Skin of body (tissue), 1 donor: ENCODE measurements at regions not wholly inside any gene's neighbourhood (a gene's known extent, or its start where the extent isn't known, plus 50 kb on each side); places are given as distances from the start of the nearest gene placed in this dataset.

Experiments
- DNase-seq: peaks from one replicate; lab custom pipeline; 2025; lab: John Stamatoyannopoulos, UW

DNA sequence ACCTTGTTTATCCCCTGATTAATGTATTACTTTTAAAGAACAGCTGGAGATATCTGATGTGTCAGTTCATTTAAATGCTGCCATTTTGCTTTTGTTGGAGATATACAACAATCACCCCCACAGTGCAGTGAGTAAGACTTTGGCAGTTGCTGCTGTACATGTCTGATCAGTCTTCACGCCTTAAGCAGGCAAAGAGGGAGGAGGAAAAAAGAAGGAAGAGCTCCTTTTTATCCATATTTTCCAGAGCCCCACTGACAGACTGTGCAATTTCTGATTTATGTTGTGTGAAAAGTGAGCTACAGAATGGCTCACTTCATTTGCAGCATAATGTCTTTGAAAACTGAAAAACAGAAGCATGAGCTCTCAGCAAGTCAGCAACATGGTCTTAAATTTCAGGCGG lies 319.7 kb upstream of the LRIG3 start:
- DNase-seq: no peak

DNA sequence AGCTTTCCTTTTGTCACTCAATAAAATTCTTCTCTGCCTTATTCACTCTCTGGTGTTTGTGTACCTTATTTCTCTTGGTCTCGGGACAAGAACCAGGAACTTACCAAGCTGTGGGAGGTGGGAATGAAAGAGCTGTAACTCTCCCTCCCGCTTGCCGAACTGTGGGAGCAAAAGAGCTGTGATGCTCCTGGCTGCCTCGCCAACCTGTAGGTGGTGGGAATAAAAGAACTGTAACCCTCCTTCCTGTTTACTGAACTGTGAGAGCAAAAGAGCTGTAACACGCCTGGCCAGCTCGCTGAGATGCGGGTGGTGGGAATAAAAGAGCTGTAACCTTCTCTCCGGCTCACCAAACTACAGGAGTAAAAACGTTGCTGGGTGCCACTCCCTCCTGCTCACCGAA lies 314.1 kb upstream of the LRIG3 start:
- DNase-seq: no peak

DNA sequence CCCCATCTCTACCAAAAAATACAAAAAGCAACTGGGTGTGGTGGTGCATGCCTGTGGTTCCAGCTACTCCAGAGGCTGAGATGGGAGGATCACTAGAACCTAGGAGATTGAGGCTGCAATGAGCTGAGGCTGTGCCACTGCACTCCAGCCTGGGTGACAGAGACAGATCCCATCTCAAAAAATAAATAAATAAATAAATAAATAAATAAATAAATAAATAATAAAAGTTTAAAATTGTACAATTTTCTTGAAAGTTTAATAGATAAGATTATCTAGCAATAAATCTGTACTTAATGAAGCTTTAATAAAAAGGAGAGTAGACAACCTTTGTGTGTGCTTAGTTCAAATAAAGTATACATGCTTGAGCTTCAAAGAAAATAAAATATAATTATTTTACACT lies 310.0 kb upstream of the LRIG3 start:
- no peak for DNase-seq

DNA sequence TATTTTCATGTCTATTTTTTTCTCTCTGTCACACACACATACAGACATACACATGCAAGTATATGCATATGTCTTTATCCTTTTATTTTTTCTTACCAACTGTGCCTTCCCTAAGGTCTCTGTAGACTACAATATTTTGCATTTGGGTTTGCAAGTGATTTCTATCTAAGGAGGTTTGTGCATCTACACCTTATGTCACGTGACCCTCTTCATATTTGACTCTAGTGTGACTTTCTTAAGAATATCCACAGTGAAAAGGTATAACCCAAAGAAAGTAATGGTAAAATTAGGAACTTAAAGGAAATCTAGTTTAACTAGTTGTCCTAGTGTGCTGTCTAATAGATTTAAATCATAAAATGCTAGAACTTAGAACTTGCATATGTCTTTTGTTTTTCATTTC lies 298.8 kb upstream of the LRIG3 start:
- DNase-seq: no peak

DNA sequence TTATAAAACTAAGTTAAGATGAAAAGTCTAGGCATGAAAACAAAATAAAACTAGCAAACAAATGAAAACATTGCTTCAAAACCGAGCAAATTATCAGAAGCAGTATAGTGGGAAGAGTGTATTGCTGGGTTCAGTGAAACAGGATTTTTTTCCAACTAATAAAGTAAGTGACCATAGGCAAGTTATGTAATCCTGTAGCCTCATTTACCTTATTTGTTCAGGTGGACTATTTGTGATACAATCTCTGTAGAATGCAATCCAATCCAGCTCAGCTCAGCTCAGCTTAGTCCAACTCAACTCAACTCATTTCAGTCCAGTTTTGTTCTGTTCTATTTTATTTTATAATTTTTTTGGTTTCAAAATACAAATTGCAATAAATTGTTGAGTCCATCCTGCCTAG lies 276.7 kb upstream of the LRIG3 start:
- DNase-seq: no peak

- no peak for DNase-seq
These were observed 274.5 kb upstream of the LRIG3 start for GRCh38 chr12:59194794-59195193.

DNA sequence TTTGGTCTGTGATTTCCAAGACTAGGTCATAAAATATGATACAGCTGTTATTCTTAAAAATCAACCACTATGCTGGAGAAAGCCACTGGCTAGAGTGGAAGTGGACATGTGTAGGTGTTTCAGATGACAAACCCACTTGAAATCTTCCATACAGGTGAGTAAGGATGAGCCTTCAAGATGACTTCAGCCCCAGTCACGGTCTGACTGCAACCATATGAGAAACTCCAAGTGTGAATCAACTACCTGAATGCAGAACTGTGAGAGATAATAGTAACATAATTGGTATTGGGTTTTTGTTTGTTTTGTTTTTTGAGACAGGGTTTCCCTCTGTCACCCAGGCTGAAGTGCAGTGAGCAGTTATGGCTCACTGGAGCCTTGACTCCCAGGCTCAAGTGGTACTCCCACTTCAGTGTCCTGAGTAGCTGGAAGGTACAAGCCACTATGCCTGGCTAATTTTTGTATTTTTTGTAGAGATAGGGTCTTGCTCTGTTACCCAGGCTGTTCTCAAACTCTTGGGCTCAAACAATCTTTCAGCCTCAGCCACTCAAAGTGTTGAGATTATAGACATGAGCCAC lies 273.3 kb upstream of the LRIG3 start:
- no peak for DNase-seq

DNA sequence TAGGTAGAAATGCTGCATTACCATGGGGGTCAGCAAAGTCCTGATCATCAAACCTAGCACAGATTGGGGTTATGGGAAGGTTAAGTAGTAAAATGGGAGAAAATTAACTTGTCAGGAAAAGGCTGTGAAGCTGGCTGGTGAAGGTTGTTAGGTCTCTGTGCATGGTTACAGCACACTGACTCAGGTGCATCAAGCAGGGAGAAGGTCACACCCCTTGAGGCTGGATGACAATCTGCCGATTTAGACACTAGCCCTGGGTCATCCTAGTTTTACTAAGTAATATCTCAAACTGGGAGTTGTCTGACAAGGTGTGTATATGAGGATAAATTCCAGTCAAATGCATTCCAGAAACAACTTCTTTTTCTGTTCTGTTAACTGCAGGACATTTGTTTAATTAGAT lies 271.1 kb upstream of the LRIG3 start:
- no peak for DNase-seq

- no peak for DNase-seq
These were observed 266.1 kb upstream of the LRIG3 start for GRCh38 chr12:59186451-59186850.

DNA sequence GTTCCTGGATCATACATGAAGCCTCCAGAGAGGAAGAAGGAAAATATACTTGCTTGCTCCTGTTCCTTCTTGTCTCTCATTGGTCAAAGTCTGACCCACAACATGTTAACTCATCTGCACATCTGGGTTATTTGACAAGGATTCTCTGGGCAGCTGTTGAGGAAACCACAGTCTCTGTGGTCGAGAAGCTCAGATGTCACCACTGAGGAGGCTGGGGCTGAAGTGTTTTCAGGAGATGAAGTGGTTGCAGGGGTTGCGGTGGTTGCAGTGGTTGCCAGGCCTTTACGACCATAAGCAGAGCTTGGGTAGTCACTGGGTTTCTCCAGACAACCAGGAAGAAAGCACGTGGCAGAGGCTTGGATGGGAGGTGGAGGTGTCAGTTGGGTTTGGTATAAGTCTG lies 265.0 kb upstream of the LRIG3 start:
- no peak for DNase-seq

DNA sequence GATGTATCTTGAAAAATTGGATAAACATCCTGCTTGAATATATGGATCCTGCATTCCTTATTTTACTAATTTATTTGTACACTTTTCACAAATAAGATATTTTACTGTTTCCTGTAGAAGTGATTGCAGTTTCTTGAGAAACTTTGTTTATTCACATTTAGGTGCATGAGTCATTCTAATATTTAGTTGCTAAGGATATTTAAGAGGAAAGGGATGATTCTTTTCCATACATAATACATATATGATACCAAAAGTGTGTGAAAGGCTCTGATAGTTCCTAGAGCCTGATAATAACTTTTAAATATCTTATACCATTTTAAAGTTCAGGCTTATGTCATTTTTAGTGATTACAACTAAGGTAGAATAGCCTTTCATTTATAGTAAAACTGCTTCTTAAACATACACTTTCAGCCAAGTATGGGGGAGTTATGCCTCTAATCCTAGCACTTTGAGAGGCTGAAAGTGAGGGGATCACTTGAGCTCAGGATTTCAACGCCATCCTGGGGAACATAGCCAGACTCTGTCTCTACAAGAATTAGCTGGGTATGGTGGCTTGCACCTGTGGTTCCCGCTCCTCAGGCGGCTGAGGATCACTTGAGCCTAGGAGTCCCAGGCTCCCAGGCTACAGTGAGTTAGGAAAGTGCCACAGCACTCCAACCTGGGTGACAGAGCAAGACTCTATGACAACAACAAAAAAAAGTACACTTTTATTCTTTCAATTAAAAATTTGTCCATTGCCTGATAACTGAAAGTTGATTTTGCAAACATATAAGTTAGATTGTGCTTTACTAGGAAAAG lies 262.6 kb upstream of the LRIG3 start:
- no peak for DNase-seq

DNA sequence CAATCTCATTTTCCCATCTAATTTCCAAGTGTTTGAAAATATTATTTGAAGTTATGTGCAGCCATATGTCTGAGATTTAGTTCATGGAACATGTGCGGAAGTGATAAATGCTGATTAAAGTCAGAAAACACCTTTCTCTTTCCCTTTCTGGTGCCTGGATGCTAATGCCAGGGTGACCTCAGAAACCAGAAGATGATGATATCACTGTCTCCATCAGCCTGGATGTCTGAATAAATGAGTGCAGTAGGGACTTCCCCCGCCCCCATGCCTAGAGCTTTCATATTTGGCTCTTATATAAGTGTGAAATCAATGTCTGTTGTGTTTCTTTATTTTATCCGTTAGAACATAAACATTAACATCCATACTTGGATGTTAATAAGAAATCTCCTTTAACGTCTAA lies 261.9 kb upstream of the LRIG3 start:
- no peak for DNase-seq

GRCh38 chr12:59181196-59181777 lies 261.0 kb upstream of the LRIG3 start:
- DNase-seq: no peak

GRCh38 chr12:59179231-59179630 lies 258.9 kb upstream of the LRIG3 start:
- no peak for DNase-seq

GRCh38 chr12:59173695-59174094 lies 253.4 kb upstream of the LRIG3 start:
- DNase-seq: no peak

DNA sequence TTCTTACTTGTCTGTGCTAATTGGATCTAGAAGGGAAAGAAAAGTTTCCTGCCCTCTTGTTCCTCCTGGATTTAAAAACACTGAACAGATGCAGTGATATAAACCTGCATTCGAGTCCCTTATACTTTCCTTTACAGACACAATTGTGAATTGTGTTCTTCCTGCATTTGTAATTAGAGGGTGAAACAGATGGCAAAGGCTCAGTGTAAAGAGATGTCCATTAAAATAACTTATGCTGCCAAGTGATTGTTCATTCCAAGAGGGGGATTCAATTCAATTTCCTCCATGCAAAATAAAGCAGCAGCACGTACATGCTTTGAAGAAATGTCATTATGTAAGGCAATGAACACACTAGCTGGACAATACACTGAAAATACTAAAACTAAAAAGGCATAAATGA lies 248.3 kb upstream of the LRIG3 start:
- DNase-seq: peak; percentile 12

GRCh38 chr12:59166457-59166856 lies 246.2 kb upstream of the LRIG3 start:
- no peak for DNase-seq

DNA sequence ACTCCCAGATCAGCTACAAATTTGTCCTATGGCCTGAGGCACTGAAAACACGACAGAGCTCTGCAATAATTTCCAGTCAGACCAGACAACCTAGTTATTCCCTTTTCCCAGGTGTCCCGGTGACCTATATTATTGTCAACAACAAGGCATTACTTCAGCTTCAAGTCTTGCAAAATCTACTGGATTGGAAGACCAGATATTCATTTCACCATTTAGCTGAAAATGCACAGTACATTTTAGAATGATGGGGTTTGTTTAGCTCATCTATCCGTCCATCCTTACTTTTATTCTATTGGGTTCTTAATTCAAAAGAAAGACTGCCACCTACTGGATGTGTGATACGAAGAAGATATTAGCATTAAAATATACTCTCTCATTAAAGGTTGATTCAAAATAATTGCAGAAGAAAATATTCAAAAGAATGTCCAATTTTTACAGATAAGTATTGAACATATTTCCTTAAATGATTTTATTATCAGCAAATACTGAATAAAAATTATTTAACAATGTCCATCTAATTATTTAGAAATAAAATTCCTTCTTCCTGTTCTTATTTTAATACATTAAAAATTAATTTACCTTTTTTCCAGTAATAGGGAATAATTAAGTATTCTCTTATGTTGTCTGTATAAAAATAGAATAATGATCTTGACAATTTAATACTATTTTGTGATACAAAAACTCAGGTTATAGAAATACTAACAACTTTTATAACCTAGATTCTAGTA lies 244.9 kb upstream of the LRIG3 start:
- DNase-seq: peak; percentile 45

- no peak for DNase-seq
These were observed 243.9 kb upstream of the LRIG3 start for GRCh38 chr12:59164226-59164625.

- no peak for DNase-seq
These were observed 238.4 kb upstream of the LRIG3 start for GRCh38 chr12:59158681-59159080.

DNA sequence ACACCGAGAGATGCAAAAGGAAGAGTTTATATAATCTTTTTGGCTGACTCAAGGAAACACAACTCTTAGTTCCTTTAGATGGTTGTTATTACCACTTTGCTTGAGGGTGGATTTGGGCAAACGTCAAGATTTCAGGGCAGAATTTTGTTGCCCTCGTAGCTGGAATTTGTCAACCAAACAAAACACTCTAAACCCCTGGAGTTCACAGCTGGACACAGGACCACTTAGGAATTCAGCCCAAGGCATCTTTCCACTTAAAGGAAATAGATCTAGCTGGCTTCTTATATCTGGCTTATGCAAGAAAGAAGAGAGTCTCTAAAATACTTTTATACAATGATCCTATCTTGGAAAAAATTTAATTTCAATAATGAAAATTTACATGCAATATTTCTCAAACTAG lies 237.8 kb upstream of the LRIG3 start:
- DNase-seq: no peak

- no peak for DNase-seq
These were observed 235.1 kb upstream of the LRIG3 start for GRCh38 chr12:59155448-59155847.
